Activated CD8-positive, alpha-beta T cell treated with anti-CD3 and anti-CD28 coated beads for 36 hours (primary cell): ENCODE measurements at regions not wholly inside any gene's neighbourhood (a gene's known extent, or its start where the extent isn't known, plus 50 kb on each side); places are given as distances from the start of the nearest gene placed in this dataset.

ENCODE experiments used
- ATAC-seq: fragments of 200-7000 bp; cut with Tn5 transposase; one replicate; pipeline ENCODE4 v1.10.0; 2021; ENCODE audit warnings: mild to moderate bottlenecking, moderate library complexity
- CTCF ChIA-PET: fragments of 350-600 bp; sonication (Branson Sonifier 250); formaldehyde crosslinking; loops from one replicate; lab custom pipeline; 2021; ENCODE audit warnings: antibody characterized with exemption; lab: Charles Lee
- POLR2A ChIA-PET: fragments of 350-600 bp; sonication (Branson Sonifier 250); formaldehyde crosslinking; loops from one replicate; lab custom pipeline; 2021; ENCODE audit warnings: antibody characterized with exemption; lab: Charles Lee
- DNase-seq: peaks from one replicate; pipeline ENCODE4 v3.0.0-alpha.2; 2020
- H3K27ac Mint-ChIP-seq: one replicate; pipeline ENCODE4 v1.8.0; 2021; ENCODE audit warnings: mild to moderate bottlenecking, mixed read lengths
- H3K27me3 Mint-ChIP-seq: one replicate; pipeline ENCODE4 v1.8.0; 2021; ENCODE audit warnings: mixed read lengths
- H3K36me3 Mint-ChIP-seq: one replicate; pipeline ENCODE4 v1.8.0; 2021; ENCODE audit warnings: low read depth, mixed read lengths
- H3K4me1 Mint-ChIP-seq: one replicate; pipeline ENCODE4 v1.8.0; 2021; ENCODE audit warnings: low read depth, mixed read lengths
- H3K4me3 Mint-ChIP-seq: one replicate; pipeline ENCODE4 v1.8.0; 2021; ENCODE audit warnings: mild to moderate bottlenecking, moderate library complexity, mixed read lengths
- H3K9me3 Mint-ChIP-seq: one replicate; pipeline ENCODE4 v1.8.0; 2021; ENCODE audit warnings: mixed read lengths
- CTCF ChIP-seq: fragments of 200-600 bp; IDR thresholded peaks from one replicate; pipeline ENCODE4 v1.8.0; 2022; ENCODE audit warnings: antibody characterized with exemption, mild to moderate bottlenecking
- intact Hi-C: fragments of 100-400 bp; cut with micrococcal nuclease; formaldehyde crosslinking; loops from one replicate; pipeline ENCODE4 v1.10.0; 2022

DNA sequence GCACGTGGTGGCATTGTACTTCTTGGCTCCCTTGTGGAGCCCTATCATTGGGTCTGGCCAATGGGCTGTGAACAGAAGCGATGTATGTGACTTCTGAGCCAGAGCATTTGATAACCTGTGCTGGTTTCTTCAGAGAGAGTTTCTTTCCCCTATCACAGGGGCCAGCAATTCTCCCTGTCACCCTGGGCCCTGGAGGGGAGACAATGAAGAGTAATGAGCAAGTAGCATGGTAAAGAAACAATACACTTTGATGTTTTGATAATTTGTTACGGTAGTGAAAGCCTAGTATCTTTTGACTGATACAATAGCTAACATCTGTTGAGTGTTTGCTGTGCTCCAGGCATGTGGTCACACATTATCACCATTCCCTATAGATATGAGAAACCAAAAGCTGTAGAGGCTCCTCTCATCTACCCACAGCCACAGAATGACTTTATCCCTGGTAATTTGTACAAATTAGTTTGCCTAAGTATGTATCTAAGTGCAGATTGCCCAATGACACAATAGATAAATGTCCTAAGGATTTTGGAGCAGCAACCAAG is 113.4 kb upstream of the SVIL start:
- ATAC-seq (no peak), DNase-seq (no peak)
- Mint-ChIP-seq H3K27me3 (peaks cover 2% of the 10 kb centered on the region), H3K9me3 (no peaks in the 10 kb centered on the region), H3K4me3 (no peak overlapping the region), H3K27ac (no peak overlapping the region), H3K4me1 (no peaks in the 10 kb centered on the region), H3K36me3 (no peaks in the 10 kb centered on the region)
- POLR2A ChIA-PET = no interaction called here
- CTCF ChIA-PET = no interaction called here
- TF ChIP-seq CTCF = no peak
- intact Hi-C loops = no loop called here

DNA sequence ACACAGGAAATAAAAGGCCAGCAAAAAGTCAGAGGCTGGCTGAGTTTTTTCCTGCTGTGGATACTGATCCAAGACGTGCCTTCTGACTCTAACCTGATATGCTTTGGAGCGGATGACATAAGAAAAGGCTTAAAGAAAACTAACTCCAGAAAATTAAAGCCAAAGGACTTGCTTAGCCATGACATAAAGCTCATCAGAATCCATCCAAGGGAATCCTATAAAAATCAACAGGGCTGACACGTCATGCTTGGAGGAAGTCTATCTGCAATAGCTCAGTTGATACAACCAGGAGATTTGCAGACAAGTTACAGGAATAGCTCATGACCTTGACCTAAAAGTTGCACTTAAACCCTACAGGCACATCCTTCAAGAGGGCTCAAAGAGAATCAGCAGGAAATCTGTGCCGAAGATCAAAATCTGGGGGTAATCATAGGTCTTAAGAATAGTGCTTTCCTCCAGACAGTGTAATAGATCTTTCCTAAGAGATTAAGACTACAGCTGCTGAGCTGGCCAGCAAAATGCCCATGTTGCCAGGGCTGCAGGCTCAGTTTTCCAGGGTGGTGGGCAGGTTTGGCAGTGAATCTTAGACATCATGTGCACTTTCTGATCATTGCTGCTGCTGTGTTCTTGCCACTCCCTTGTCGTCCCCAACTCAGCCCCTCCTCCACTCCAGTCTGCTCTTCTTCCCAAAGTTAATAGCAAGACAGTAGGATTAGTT is 111.5 kb upstream of the SVIL start:
- POLR2A ChIA-PET = no interaction called here
- no peaks in the 10 kb centered on the region for H3K4me1 Mint-ChIP-seq
- H3K27me3 Mint-ChIP-seq = peaks cover 2% of the 10 kb centered on the region
- CTCF ChIA-PET = no interaction called here
- no peak overlapping the region for H3K27ac Mint-ChIP-seq
- ATAC-seq = no peak
- no peaks in the 10 kb centered on the region for H3K9me3 Mint-ChIP-seq
- H3K36me3 Mint-ChIP-seq = no peaks in the 10 kb centered on the region
- TF ChIP-seq CTCF = no peak
- no peak for DNase-seq
- intact Hi-C loops = no loop called here
- no peak overlapping the region for H3K4me3 Mint-ChIP-seq

- no peak for TF ChIP-seq CTCF
- no peaks in the 10 kb centered on the region for H3K36me3 Mint-ChIP-seq
- DNase-seq (no peak), ATAC-seq (no peak)
- intact Hi-C loops = no loop called here
- no peak overlapping the region for H3K27ac Mint-ChIP-seq
- peaks cover 11% of the 10 kb centered on the region for H3K27me3 Mint-ChIP-seq
- H3K4me1 Mint-ChIP-seq = no peaks in the 10 kb centered on the region
- ChIA-PET CTCF (interaction anchor here (1.3 kb wide), 1 partner anchor 850 kb away, joined by 3 read pairs; no protein-coding TSS in a partner anchor), POLR2A (interaction anchor here (0.7 kb wide), 2 partner anchors 17 to 150 kb away, joined by 3 to 5 read pairs; no protein-coding TSS in a partner anchor)
- no peaks in the 10 kb centered on the region for H3K9me3 Mint-ChIP-seq
- H3K4me3 Mint-ChIP-seq = no peak overlapping the region
Measured at GRCh38 chr10:29740981-29741545, 106.3 kb upstream of the SVIL start.

DNA sequence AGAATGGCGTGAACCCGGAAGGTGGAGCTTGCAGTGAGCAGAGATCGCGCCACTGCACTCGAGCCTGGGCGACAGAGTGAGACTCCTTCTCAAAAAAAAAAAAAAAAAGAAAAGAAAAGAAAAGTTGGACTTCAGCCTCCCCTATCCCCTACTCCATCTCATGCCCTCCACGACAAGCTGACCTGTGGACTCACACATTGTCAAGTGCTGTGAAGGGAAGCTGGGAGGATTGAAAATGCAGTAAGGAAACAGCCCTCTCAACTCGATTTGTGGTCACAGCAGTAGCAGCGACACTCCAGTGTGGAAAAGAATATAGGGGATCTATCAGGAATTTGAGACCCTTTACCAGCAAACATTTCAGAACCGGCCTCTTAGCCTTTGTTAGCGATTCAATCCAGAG is 103.6 kb upstream of the SVIL start:
- peaks cover 7% of the 10 kb centered on the region for H3K4me1 Mint-ChIP-seq
- ChIA-PET CTCF (no interaction called here), POLR2A (no interaction called here)
- H3K4me3 Mint-ChIP-seq = no peak overlapping the region
- no peak for ATAC-seq
- no peaks in the 10 kb centered on the region for H3K36me3 Mint-ChIP-seq
- H3K9me3 Mint-ChIP-seq = no peaks in the 10 kb centered on the region
- H3K27ac Mint-ChIP-seq = no peak overlapping the region
- peaks cover 11% of the 10 kb centered on the region for H3K27me3 Mint-ChIP-seq
- no peak for DNase-seq
- intact Hi-C loops = no loop called here
- TF ChIP-seq CTCF = no peak

DNA sequence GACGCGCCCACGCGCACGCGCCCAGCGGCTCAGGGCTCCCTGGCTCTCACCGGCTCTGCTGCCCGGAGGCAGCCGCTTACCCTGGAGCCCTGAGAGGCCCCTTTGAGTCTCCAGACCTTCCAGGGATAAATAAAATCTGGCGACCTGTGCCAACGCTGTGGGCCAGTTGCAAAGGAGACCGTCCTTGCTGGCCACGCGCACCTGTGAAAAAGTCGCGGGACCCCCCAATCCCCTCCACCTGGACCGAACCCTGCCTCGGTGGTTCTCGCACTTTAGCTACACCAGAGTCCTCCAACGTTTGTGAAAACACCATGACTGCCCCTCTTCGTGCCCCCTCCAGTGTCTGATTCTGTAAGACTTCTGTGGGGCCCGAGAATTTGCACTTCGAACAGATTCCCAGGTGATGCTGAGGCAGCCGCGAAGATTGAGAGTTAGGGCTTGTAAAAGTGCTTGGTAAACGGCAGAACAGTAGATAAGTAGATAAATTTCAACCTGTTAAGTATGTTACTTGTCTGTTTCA is 102.4 kb upstream of the SVIL start:
- CTCF ChIA-PET = interaction anchor here (1.5 to 1.9 kb wide), 2 partner anchors 38 to 79 kb away, joined by 3 to 5 read pairs; no protein-coding TSS in a partner anchor
- ATAC-seq = no peak

More for the DNA sequence above, 102.4 kb upstream of the SVIL start:
- TF ChIP-seq CTCF = no peak
- peaks cover 11% of the 10 kb centered on the region for H3K27me3 Mint-ChIP-seq
- intact Hi-C loops = no loop called here
- no peak overlapping the region for H3K27ac Mint-ChIP-seq
- POLR2A ChIA-PET = no interaction called here
- no peaks in the 10 kb centered on the region for H3K36me3 Mint-ChIP-seq
- no peaks in the 10 kb centered on the region for H3K9me3 Mint-ChIP-seq
- H3K4me3 Mint-ChIP-seq = peak overlapping the region; percentile 66
- DNase-seq = peak; percentile 19
- H3K4me1 Mint-ChIP-seq = peaks cover 11% of the 10 kb centered on the region
